ENCODE measurements at regions not wholly inside any gene's neighbourhood (a gene's known extent, or its start where the extent isn't known, plus 50 kb on each side); places are given as distances from the start of the nearest gene placed in this dataset.
"Not testable (repeated sequence)": the region's sequence is repeated elsewhere in the genome, so short reads cannot be mapped to it uniquely, and the experiment has no call there.

- not testable (repeated sequence) for DNase-seq (ENCODE audit: low read depth)
Observed at GRCh38 chr4:4045823-4046222, 180.9 kb downstream of the OTOP1 start.

- not testable (repeated sequence) for DNase-seq (ENCODE audit: low read depth)
Observed at GRCh38 chr4:4046686-4047085, 180.0 kb downstream of the OTOP1 start.

- not testable (repeated sequence) for DNase-seq (ENCODE audit: low read depth)
Observed at GRCh38 chr4:4047202-4047601, 179.5 kb downstream of the OTOP1 start.

- DNase-seq (ENCODE audit: low read depth), result not testable (repeated sequence)
Observed at GRCh38 chr4:4048227-4048626, 178.5 kb downstream of the OTOP1 start.

GRCh38 chr4:4050781-4051180 is 175.9 kb downstream of the OTOP1 start:
- DNase-seq (ENCODE audit: low read depth), result not testable (repeated sequence)

GRCh38 chr4:4052933-4053332 is 173.8 kb downstream of the OTOP1 start:
- not testable (repeated sequence) for DNase-seq (ENCODE audit: low read depth)

- not testable (repeated sequence) for DNase-seq (ENCODE audit: low read depth)
Observed at GRCh38 chr4:4057226-4057625, 169.5 kb downstream of the OTOP1 start.

GRCh38 chr4:4084171-4084570 is 142.6 kb downstream of the OTOP1 start:
- not testable (repeated sequence) for DNase-seq (ENCODE audit: low read depth)

GRCh38 chr4:4089716-4090419 is 136.9 kb downstream of the OTOP1 start:
- not testable (repeated sequence) for DNase-seq (ENCODE audit: low read depth)

GRCh38 chr4:4090720-4091119 is 136.0 kb downstream of the OTOP1 start:
- DNase-seq (ENCODE audit: low read depth), result not testable (repeated sequence)

GRCh38 chr4:4092159-4092558 is 134.6 kb downstream of the OTOP1 start:
- DNase-seq (ENCODE audit: low read depth), result not testable (repeated sequence)

GRCh38 chr4:4099610-4100009 is 127.1 kb downstream of the OTOP1 start:
- not testable (repeated sequence) for DNase-seq (ENCODE audit: low read depth)

GRCh38 chr4:4106923-4107322 is 119.8 kb downstream of the OTOP1 start:
- not testable (repeated sequence) for DNase-seq (ENCODE audit: low read depth)

GRCh38 chr4:4107411-4108107 is 119.2 kb downstream of the OTOP1 start:
- DNase-seq (ENCODE audit: low read depth), result peak; percentile 55

GRCh38 chr4:4115381-4115780 is 111.3 kb downstream of the OTOP1 start:
- DNase-seq (ENCODE audit: low read depth), result not testable (repeated sequence)

GRCh38 chr4:4116901-4117300 is 109.8 kb downstream of the OTOP1 start:
- not testable (repeated sequence) for DNase-seq (ENCODE audit: low read depth)

- DNase-seq (ENCODE audit: low read depth), result not testable (repeated sequence)
Observed at GRCh38 chr4:4134368-4134767, 92.4 kb downstream of the OTOP1 start.

- not testable (repeated sequence) for DNase-seq (ENCODE audit: low read depth)
Observed at GRCh38 chr4:4136621-4137020, 90.1 kb downstream of the OTOP1 start.
